SK-N-DZ (cell line): ENCODE measurements at regions not wholly inside any gene's neighbourhood (a gene's known extent, or its start where the extent isn't known, plus 50 kb on each side); places are given as distances from the start of the nearest gene placed in this dataset.
"Not testable (repeated sequence)": the region's sequence is repeated elsewhere in the genome, so short reads cannot be mapped to it uniquely, and the experiment has no call there.

Source experiments
- DNase-seq: peaks from one replicate; pipeline ENCODE4 v3.0.0-alpha.2; 2015; ENCODE audit warnings: low spot score

- DNase-seq = no peak
Measured at GRCh38 chr22:46040471-46041465, 63.8 kb upstream of the WNT7B start.

- DNase-seq = no peak
Measured at GRCh38 chr22:46041642-46042041, 64.7 kb upstream of the WNT7B start.

GRCh38 chr22:46042786-46043185 is 65.8 kb upstream of the WNT7B start:
- DNase-seq = no peak

GRCh38 chr22:46043339-46043738 is 66.4 kb upstream of the WNT7B start:
- no peak for DNase-seq

- DNase-seq = no peak
Measured at GRCh38 chr22:46043816-46044620, 67.1 kb upstream of the WNT7B start.

- no peak for DNase-seq
Measured at GRCh38 chr22:46044621-46045458, 67.9 kb upstream of the WNT7B start.

GRCh38 chr22:46045459-46046298 is 68.7 kb upstream of the WNT7B start:
- no peak for DNase-seq

- no peak for DNase-seq
Measured at GRCh38 chr22:46046299-46046685, 69.3 kb upstream of the WNT7B start.

GRCh38 chr22:46047226-46047625 is 70.3 kb upstream of the WNT7B start:
- no peak for DNase-seq

- DNase-seq = no peak
Measured at GRCh38 chr22:46047841-46048595, 71.1 kb upstream of the WNT7B start.

- not testable (repeated sequence) for DNase-seq
Measured at GRCh38 chr22:46048661-46049060, 71.7 kb upstream of the WNT7B start.

GRCh38 chr22:46049726-46050450 is 72.9 kb upstream of the WNT7B start:
- DNase-seq = no peak

GRCh38 chr22:46050451-46050845 is 73.5 kb upstream of the WNT7B start:
- no peak for DNase-seq

- DNase-seq = no peak
Measured at GRCh38 chr22:46050916-46051614, 74.1 kb upstream of the WNT7B start.

GRCh38 chr22:46051646-46052045 is 74.7 kb upstream of the WNT7B start:
- no peak for DNase-seq

GRCh38 chr22:46052331-46052771 is 75.4 kb upstream of the WNT7B start:
- no peak for DNase-seq

- DNase-seq = no peak
Measured at GRCh38 chr22:46052801-46053562, 76.0 kb upstream of the WNT7B start.
